NCI-H460 (cell line): ENCODE measurements at regions not wholly inside any gene's neighbourhood (a gene's known extent, or its start where the extent isn't known, plus 50 kb on each side); places are given as distances from the start of the nearest gene placed in this dataset.
"Not testable (repeated sequence)": the region's sequence is repeated elsewhere in the genome, so short reads cannot be mapped to it uniquely, and the experiment has no call there.

Experiments
- DNase-seq: peaks from one replicate; pipeline ENCODE4 v3.0.0-alpha.2; 2016; ENCODE audit warnings: low read depth; ENCODE audit errors: extremely low read depth

- peak; percentile 33 for DNase-seq
Measured at GRCh38 chr9:119689879-119690278, 320.6 kb upstream of the BRINP1 start.

- no peak for DNase-seq
Measured at GRCh38 chr9:119688547-119688946, 319.3 kb upstream of the BRINP1 start.

- DNase-seq = no peak
Measured at GRCh38 chr9:119677811-119678505, 308.7 kb upstream of the BRINP1 start.

- DNase-seq = no peak
Measured at GRCh38 chr9:119675951-119676350, 306.7 kb upstream of the BRINP1 start.

- DNase-seq = not testable (repeated sequence)
Measured at GRCh38 chr9:119672763-119673162, 303.5 kb upstream of the BRINP1 start.

- no peak for DNase-seq
Measured at GRCh38 chr9:119667916-119668315, 298.7 kb upstream of the BRINP1 start.

- DNase-seq = peak; percentile 2
Measured at GRCh38 chr9:119667163-119667562, 297.9 kb upstream of the BRINP1 start.

- DNase-seq = no peak
Measured at GRCh38 chr9:119662329-119662728, 293.1 kb upstream of the BRINP1 start.

GRCh38 chr9:119652931-119653330 lies 283.7 kb upstream of the BRINP1 start:
- DNase-seq = no peak

- DNase-seq = no peak
Measured at GRCh38 chr9:119649205-119649604, 280.0 kb upstream of the BRINP1 start.

- peak; percentile 27 for DNase-seq
Measured at GRCh38 chr9:119639287-119639955, 270.2 kb upstream of the BRINP1 start.

GRCh38 chr9:119634006-119634405 lies 264.8 kb upstream of the BRINP1 start:
- DNase-seq = no peak

GRCh38 chr9:119611565-119611964 lies 242.3 kb upstream of the BRINP1 start:
- DNase-seq = no peak

GRCh38 chr9:119609277-119609971 lies 240.2 kb upstream of the BRINP1 start:
- DNase-seq = no peak

- DNase-seq = no peak
Measured at GRCh38 chr9:119601632-119602031, 232.4 kb upstream of the BRINP1 start.

GRCh38 chr9:119597499-119597898 lies 228.3 kb upstream of the BRINP1 start:
- no peak for DNase-seq

- DNase-seq = no peak
Measured at GRCh38 chr9:119596703-119597102, 227.5 kb upstream of the BRINP1 start.

- no peak for DNase-seq
Measured at GRCh38 chr9:119588874-119589744, 219.9 kb upstream of the BRINP1 start.

GRCh38 chr9:119577881-119578280 lies 208.6 kb upstream of the BRINP1 start:
- DNase-seq = no peak

- DNase-seq = no peak
Measured at GRCh38 chr9:119559986-119560385, 190.8 kb upstream of the BRINP1 start.

- DNase-seq = no peak
Measured at GRCh38 chr9:119559056-119559455, 189.8 kb upstream of the BRINP1 start.
